Liver (tissue), 8 donors: ENCODE measurements at regions not wholly inside any gene's neighbourhood (a gene's known extent, or its start where the extent isn't known, plus 50 kb on each side); places are given as distances from the start of the nearest gene placed in this dataset.

Experiments
- DNase-seq: peaks from one replicate; pipeline ENCODE4 v3.0.0-alpha.2; 2017; ENCODE audit warnings: low spot score
- H3K27ac ChIP-seq, 2 donors: one replicate each; pipeline ENCODE4 v1.7.0; 2013; ENCODE audit warnings: inconsistent platforms in 2 of 2, low read length in 2 of 2, control low read depth in 1 of 2, low read depth in 1 of 2, mild to moderate bottlenecking in 1 of 2
- H3K27me3 ChIP-seq, 4 donors: one replicate each; pipeline versions ENCODE4 v1.6.1 to v1.7.0; 2013; ENCODE audit warnings: low read length in 3 of 4, inconsistent platforms in 1 of 4, mild to moderate bottlenecking in 1 of 4, moderate library complexity in 1 of 4; ENCODE audit not compliant: control insufficient read depth in 4 of 4, insufficient read depth in 4 of 4
- H3K36me3 ChIP-seq, 4 donors: one replicate each; pipeline versions ENCODE4 v1.6.1 to v1.7.0; 2013; ENCODE audit warnings: low read length in 3 of 4, mild to moderate bottlenecking in 3 of 4, low read depth in 1 of 4, moderate library complexity in 1 of 4; ENCODE audit not compliant: control insufficient read depth in 4 of 4, insufficient read depth in 3 of 4
- H3K4me1 ChIP-seq, 4 donors: one replicate each; pipeline versions ENCODE4 v1.6.1 to v1.7.0; 2013; ENCODE audit warnings: low read length in 3 of 4, mild to moderate bottlenecking in 3 of 4, moderate library complexity in 1 of 4; ENCODE audit not compliant: control insufficient read depth in 4 of 4, insufficient read depth in 4 of 4
- H3K4me3 ChIP-seq, 3 donors: one replicate each; pipeline versions ENCODE4 v1.6.1 to v1.7.0; 2013; ENCODE audit warnings: low read length in 3 of 3, control low read depth in 1 of 3, low read depth in 1 of 3, mild to moderate bottlenecking in 1 of 3
- H3K9ac ChIP-seq, 2 donors: one replicate each; pipeline ENCODE4 v1.7.0; 2013; ENCODE audit warnings: low read length in 2 of 2, mild to moderate bottlenecking in 2 of 2, moderate library complexity in 2 of 2, control low read depth in 1 of 2, low read depth in 1 of 2
- H3K9me3 ChIP-seq, 4 donors: one replicate each; pipeline versions ENCODE4 v1.6.1 to v1.7.0; 2013; ENCODE audit warnings: low read length in 3 of 4; ENCODE audit not compliant: control insufficient read depth in 4 of 4
- ATF3 ChIP-seq: IDR thresholded peaks from 2 replicates; pipeline ENCODE4 v1.6.1; 2016; ENCODE audit warnings: antibody characterized with exemption
- CTCF ChIP-seq: fragments of 150-350 bp; IDR thresholded peaks from 2 replicates; pipeline ENCODE4 v1.5.1; 2017; ENCODE audit warnings: improper control_type of control experiment, low read depth, low read length; ENCODE audit not compliant: missing input control
- FOXA1 ChIP-seq: IDR thresholded peaks from 2 replicates; pipeline ENCODE4 v1.6.1; 2016; ENCODE audit warnings: antibody characterized with exemption
- FOXA2 ChIP-seq: IDR thresholded peaks from 2 replicates; pipeline ENCODE4 v1.6.1; 2016; ENCODE audit warnings: antibody characterized with exemption
- GABPA ChIP-seq, 2 donors: IDR thresholded peaks in 1 of 2; conservative IDR thresholded peaks in 1 of 2; 2 replicates each; pipeline ENCODE4 v1.6.1; 2016; ENCODE audit warnings: antibody characterized with exemption in 2 of 2, mild to moderate bottlenecking in 1 of 2, moderate library complexity in 1 of 2
- HNF4G ChIP-seq: IDR thresholded peaks from 2 replicates; pipeline ENCODE4 v1.6.1; 2016; ENCODE audit warnings: antibody characterized with exemption
- JUND ChIP-seq, 2 donors: IDR thresholded peaks; 2 replicates each; pipeline ENCODE4 v1.6.1; 2016; ENCODE audit warnings: antibody characterized with exemption in 2 of 2
- MAX ChIP-seq: IDR thresholded peaks from 2 replicates; pipeline ENCODE4 v1.6.1; 2016; ENCODE audit warnings: antibody characterized with exemption
- NR2F2 ChIP-seq: IDR thresholded peaks from 2 replicates; pipeline ENCODE4 v1.6.1; 2016; ENCODE audit warnings: antibody characterized with exemption
- RAD21 ChIP-seq, 2 donors: IDR thresholded peaks; 2 replicates each; pipeline ENCODE4 v1.6.1; 2016; ENCODE audit warnings: antibody characterized with exemption in 2 of 2, mild to moderate bottlenecking in 2 of 2
- REST ChIP-seq: IDR thresholded peaks from 2 replicates; pipeline ENCODE4 v1.6.1; 2016; ENCODE audit warnings: antibody characterized with exemption, mild to moderate bottlenecking
- RXRA ChIP-seq, 2 donors: IDR thresholded peaks; 2 replicates each; pipeline ENCODE4 v1.6.1; 2017 to 2018; ENCODE audit warnings: antibody characterized with exemption in 2 of 2, mild to moderate bottlenecking in 1 of 2
- SP1 ChIP-seq: IDR thresholded peaks from 2 replicates; pipeline ENCODE4 v1.6.1; 2018; ENCODE audit warnings: antibody characterized with exemption, mild to moderate bottlenecking
- TAF1 ChIP-seq: conservative IDR thresholded peaks from 2 replicates; pipeline ENCODE4 v1.6.1; 2016; ENCODE audit warnings: antibody characterized with exemption, mild to moderate bottlenecking
- ZBTB33 ChIP-seq: IDR thresholded peaks from 2 replicates; pipeline ENCODE4 v1.6.1; 2016; ENCODE audit warnings: antibody characterized with exemption
- WGBS: extraction: QIAGEN DNeasy Blood & Tissue Kit; methylation state at CpG from one replicate; pipeline ENCODE4 v1.1.7; 2013; 5-methylcytosine and 5-hydroxymethylcytosine counted together
- donor health status: healthy.
- donor health status: healthy.
- donor health status: healthy.
- donor health status: healthy.
- donor health status: healthy.

- Histone ChIP-seq H3K9me3 (no peaks in the 10 kb centered on the region), H3K36me3 (no peaks in the 10 kb centered on the region), H3K4me3 (no peak overlapping the region), H3K9ac (no peak overlapping the region), H3K4me1 (no peaks in the 10 kb centered on the region), H3K27me3 (no peaks in the 10 kb centered on the region), H3K27ac (no peak overlapping the region)
- TF ChIP-seq JUND (IDR thresholded peaks at IDR 0.05) (no peak), FOXA2 (no peak), RXRA (IDR thresholded peaks at IDR 0.05) (no peak), REST (no peak), SP1 (no peak), HNF4G (no peak), CTCF (no peak), TAF1 (no peak), NR2F2 (no peak), FOXA1 (no peak), RAD21 (IDR thresholded peaks at IDR 0.05) (no peak), ATF3 (no peak), MAX (no peak), GABPA (IDR thresholded peaks at IDR 0.05 in 1 of 2, conservative IDR thresholded peaks at IDR 0.05 in 1 of 2) (no peak), ZBTB33 (no peak)
- 40% methylated on average over 7 of the region's 7 CpGs for WGBS
- no peak for DNase-seq
These were observed 261.4 kb downstream of the MEIS1 start for GRCh38 chr2:66696374-66696773.

- Histone ChIP-seq H3K9ac (no peak overlapping the region), H3K4me3 (no peak overlapping the region), H3K9me3 (no peaks in the 10 kb centered on the region), H3K4me1 (no peaks in the 10 kb centered on the region), H3K27me3 (no peaks in the 10 kb centered on the region), H3K27ac (no peak overlapping the region), H3K36me3 (no peaks in the 10 kb centered on the region)
- no peak for DNase-seq
- TF ChIP-seq RXRA (IDR thresholded peaks at IDR 0.05) (no peak), FOXA2 (no peak), FOXA1 (no peak), ATF3 (no peak)
- WGBS = 58% methylated on average over 4 of the region's 4 CpGs
These were observed 262.0 kb downstream of the MEIS1 start for GRCh38 chr2:66696886-66697285.
